Suprapubic skin (tissue), 4 donors: ENCODE measurements at regions not wholly inside any gene's neighbourhood (a gene's known extent, or its start where the extent isn't known, plus 50 kb on each side); places are given as distances from the start of the nearest gene placed in this dataset.

Source experiments
- DNase-seq, 2 donors: peaks; one replicate each; pipeline ENCODE4 v3.0.0-alpha.2; 2019; ENCODE audit warnings: low spot score in 2 of 2
- H3K27ac ChIP-seq: fragments of 200-600 bp; sonication (generic); one replicate; pipeline ENCODE4 v1.5.1; 2019
- H3K27me3 ChIP-seq: fragments of 200-600 bp; sonication (generic); one replicate; pipeline ENCODE4 v1.5.1; 2019
- H3K36me3 ChIP-seq: fragments of 200-600 bp; sonication (generic); one replicate; pipeline ENCODE4 v1.5.1; 2019
- H3K4me1 ChIP-seq: fragments of 200-600 bp; sonication (generic); one replicate; pipeline ENCODE4 v1.5.1; 2019
- H3K4me3 ChIP-seq: fragments of 200-600 bp; sonication (generic); one replicate; pipeline ENCODE4 v1.5.1; 2019; ENCODE audit warnings: mild to moderate bottlenecking
- H3K9me3 ChIP-seq: fragments of 200-600 bp; sonication (generic); one replicate; pipeline ENCODE4 v1.5.1; 2019
- CTCF ChIP-seq, 2 donors: fragments of 200-600 bp in 1 of 2; fragments of 450-650 bp in 1 of 2; sonication (generic) in 1 of 2; IDR thresholded peaks; one replicate each; pipeline ENCODE4 v1.5.1; 2016 to 2019; ENCODE audit warnings: antibody characterized with exemption in 2 of 2, mild to moderate bottlenecking in 1 of 2, moderate library complexity in 1 of 2
- EP300 ChIP-seq: sonication (generic); formaldehyde crosslinking; IDR thresholded peaks from one replicate; pipeline ENCODE4 v1.6.1; 2017; ENCODE audit warnings: antibody characterized with exemption
- POLR2A ChIP-seq, 2 donors: fragments of 450-650 bp; IDR thresholded peaks; one replicate each; pipeline ENCODE4 v1.6.1; 2017; ENCODE audit warnings: antibody characterized with exemption in 2 of 2, mild to moderate bottlenecking in 2 of 2, moderate library complexity in 2 of 2
- POLR2AphosphoS5 ChIP-seq, 3 donors: sonication (generic); formaldehyde crosslinking; IDR thresholded peaks; one replicate each; pipeline ENCODE4 v1.6.1; 2017; ENCODE audit warnings: antibody characterized with exemption in 3 of 3
- WGBS: methylation state at CpG from one replicate; pipeline ENCODE4 v1.1.5; 2018; 5-methylcytosine and 5-hydroxymethylcytosine counted together

- Histone ChIP-seq H3K36me3 (no peaks in the 10 kb centered on the region), H3K27ac (no peak overlapping the region), H3K4me1 (no peaks in the 10 kb centered on the region), H3K27me3 (no peaks in the 10 kb centered on the region), H3K4me3 (no peak overlapping the region), H3K9me3 (no peaks in the 10 kb centered on the region)
- TF ChIP-seq POLR2AphosphoS5 (IDR thresholded peaks at IDR 0.05) (no peak), POLR2A (IDR thresholded peaks at IDR 0.05) (no peak), EP300 (no peak), CTCF (IDR thresholded peaks at IDR 0.05) (no peak)
- DNase-seq, result no peak
- 29% methylated on average over 8 of the region's 8 CpGs for WGBS
These were observed 671.1 kb upstream of the CELF2 start for GRCh38 chr10:10346390-10347150.

GRCh38 chr10:10350050-10350449, 667.6 kb upstream of the CELF2 start:
- DNase-seq, result no peak
- H3K4me3 ChIP-seq, result no peak overlapping the region
- no peaks in the 10 kb centered on the region for H3K36me3 ChIP-seq
- H3K27me3 ChIP-seq, result no peaks in the 10 kb centered on the region
- H3K9me3 ChIP-seq, result no peaks in the 10 kb centered on the region
- H3K27ac ChIP-seq, result no peak overlapping the region
- TF ChIP-seq POLR2A (IDR thresholded peaks at IDR 0.05) (no peak), CTCF (IDR thresholded peaks at IDR 0.05) (no peak), POLR2AphosphoS5 (IDR thresholded peaks at IDR 0.05) (no peak), EP300 (no peak)
- WGBS, result 83% methylated on average over 2 of the region's 2 CpGs
- H3K4me1 ChIP-seq, result no peaks in the 10 kb centered on the region

- WGBS, result 66% methylated on average over 2 of the region's 2 CpGs
- Histone ChIP-seq H3K4me1 (no peaks in the 10 kb centered on the region), H3K4me3 (no peak overlapping the region), H3K9me3 (no peaks in the 10 kb centered on the region), H3K27me3 (no peaks in the 10 kb centered on the region), H3K27ac (no peak overlapping the region), H3K36me3 (no peaks in the 10 kb centered on the region)
- DNase-seq, result no peak
- TF ChIP-seq POLR2A (IDR thresholded peaks at IDR 0.05) (no peak), EP300 (no peak), CTCF (IDR thresholded peaks at IDR 0.05) (no peak), POLR2AphosphoS5 (IDR thresholded peaks at IDR 0.05) (no peak)
These were observed 666.2 kb upstream of the CELF2 start for GRCh38 chr10:10351451-10351850.

- Histone ChIP-seq H3K27ac (no peak overlapping the region), H3K27me3 (no peaks in the 10 kb centered on the region), H3K4me3 (no peak overlapping the region), H3K9me3 (no peaks in the 10 kb centered on the region), H3K36me3 (no peaks in the 10 kb centered on the region), H3K4me1 (no peaks in the 10 kb centered on the region)
- DNase-seq, result no peak
- 72% methylated on average over 8 of the region's 8 CpGs for WGBS
- TF ChIP-seq EP300 (no peak), CTCF (IDR thresholded peaks at IDR 0.05) (no peak), POLR2AphosphoS5 (IDR thresholded peaks at IDR 0.05) (no peak), POLR2A (IDR thresholded peaks at IDR 0.05) (no peak)
These were observed 664.3 kb upstream of the CELF2 start for GRCh38 chr10:10353326-10353868.

GRCh38 chr10:10359263-10359662, 658.4 kb upstream of the CELF2 start:
- Histone ChIP-seq H3K27me3 (no peaks in the 10 kb centered on the region), H3K4me1 (no peaks in the 10 kb centered on the region), H3K4me3 (no peak overlapping the region), H3K36me3 (no peaks in the 10 kb centered on the region), H3K9me3 (no peaks in the 10 kb centered on the region), H3K27ac (no peak overlapping the region)
- TF ChIP-seq CTCF (IDR thresholded peaks at IDR 0.05) (no peak), POLR2AphosphoS5 (IDR thresholded peaks at IDR 0.05) (no peak), EP300 (no peak)
- no peak for DNase-seq
- 60% methylated on average over 2 of the region's 2 CpGs for WGBS
